K562 (cell line): ENCODE measurements at regions not wholly inside any gene's neighbourhood (a gene's known extent, or its start where the extent isn't known, plus 50 kb on each side); places are given as distances from the start of the nearest gene placed in this dataset.

Experiments used
- ATAC-seq: fragments of 200-7000 bp; cut with Tn5 transposase; 3 replicates; pipeline ENCODE4 v1.9.1; 2020; ENCODE audit warnings: moderate library complexity
- BruUV-seq: library from RNA; stranded (reverse); fragments of 400-500 nt; replicated peaks from 2 replicates; lab custom pipeline; 2021; lab: Mats Ljungman, UMichigan
- CTCF ChIA-PET: fragments of 300-600 bp; formaldehyde crosslinking; extraction: SDS; loops from one replicate; lab custom pipeline; 2021; ENCODE audit warnings: low intra/inter-chr PET ratio; lab: Yijun Ruan, JAX
- POLR2A ChIA-PET: fragments of 300-600, 350-650 bp; sonication (Branson Sonifier 250); formaldehyde crosslinking; extraction: SDS; loops from one replicate; lab custom pipeline; 2021; ENCODE audit warnings: antibody characterized with exemption, inconsistent platforms; lab: Yijun Ruan, JAX
- DNase-seq, 4 experiments: peaks; one replicate each; pipeline versions ENCODE4 v3.0.0 to v3.0.0-alpha.2; 2011 to 2018; ENCODE audit warnings: low spot score in 3 of 4, mixed read lengths in 3 of 4; ENCODE audit errors: extremely low read depth in 1 of 4
- FAIRE-seq: peaks from 2 replicates; lab custom pipeline; 2011; peaks lifted over from hg19 to GRCh38; lab: Jason Lieb, UNC
- H2AFZ ChIP-seq: 2 replicates; pipeline ENCODE4 v1.6.0; 2011; ENCODE audit warnings: low read depth, low read length, control low read depth, inconsistent platforms
- H3K27ac ChIP-seq: fragments of 200-600 bp; 3 replicates; pipeline ENCODE4 v1.8.0; 2011; ENCODE audit warnings: low read depth, mild to moderate bottlenecking, control low read depth, inconsistent platforms, low read length, moderate library complexity, mixed read lengths; ENCODE audit errors: extremely low read depth
- H3K27me3 ChIP-seq, 2 experiments: fragments of 300-600 bp in 1 of 2; 2 replicates in 1 of 2; 3 replicates in 1 of 2; pipeline versions ENCODE4 v1.6.0 to v1.8.0; 2011; ENCODE audit warnings: inconsistent platforms in 2 of 2, low read length in 2 of 2, mild to moderate bottlenecking in 1 of 2, mixed read lengths in 1 of 2, moderate library complexity in 1 of 2; ENCODE audit not compliant: control insufficient read depth in 2 of 2, insufficient read depth in 2 of 2
- H3K36me3 ChIP-seq: fragments of 300-600 bp; 3 replicates; pipeline ENCODE4 v1.8.0; 2011; ENCODE audit warnings: mild to moderate bottlenecking, low read length, inconsistent platforms; ENCODE audit not compliant: control insufficient read depth, insufficient read depth
- H3K4me1 ChIP-seq, 2 experiments: fragments of 200-600 bp in 1 of 2; replicated peaks in 1 of 2; 2 replicates in 1 of 2; 3 replicates in 1 of 2; pipeline versions ENCODE4 v1.5.1 to v1.8.0; 2011; ENCODE audit warnings: inconsistent platforms in 2 of 2, low read length in 2 of 2, mild to moderate bottlenecking in 1 of 2, mixed read lengths in 1 of 2, moderate library complexity in 1 of 2; ENCODE audit not compliant: control insufficient read depth in 2 of 2, insufficient read depth in 2 of 2
- H3K4me2 ChIP-seq: 2 replicates; pipeline ENCODE4 v1.6.1; 2011; ENCODE audit warnings: low read length, control low read depth, inconsistent platforms, mixed read lengths; ENCODE audit not compliant: insufficient read depth
- H3K4me3 ChIP-seq: fragments of 200-600 bp; sonication (generic), shearing (Covaris generic); 2 replicates; pipeline ENCODE4 v1.5.1; 2016; ENCODE audit warnings: control low read depth, inconsistent platforms
- H3K79me2 ChIP-seq: fragments of 200-600 bp; 3 replicates; pipeline ENCODE4 v1.8.0; 2011; ENCODE audit warnings: low read length, inconsistent platforms; ENCODE audit not compliant: control insufficient read depth, insufficient read depth
- H3K9ac ChIP-seq, 2 experiments: 2 replicates each; pipeline versions ENCODE4 v1.6.0 to v1.6.1; 2011; ENCODE audit warnings: low read depth in 2 of 2, low read length in 2 of 2, control low read depth in 1 of 2, inconsistent platforms in 1 of 2, mild to moderate bottlenecking in 1 of 2, mixed read lengths in 1 of 2; ENCODE audit not compliant: insufficient read depth in 1 of 2
- H3K9me1 ChIP-seq: one replicate; pipeline ENCODE4 v1.6.0; 2011; ENCODE audit warnings: inconsistent platforms, mild to moderate bottlenecking, low read length, moderate library complexity; ENCODE audit not compliant: control insufficient read depth, insufficient read depth
- H3K9me3 ChIP-seq: replicated peaks from 2 replicates; pipeline ENCODE4 v1.5.1; 2011; ENCODE audit warnings: low read depth, low read length, inconsistent platforms; ENCODE audit not compliant: control insufficient read depth, insufficient read depth
- H4K20me1 ChIP-seq: replicated peaks from 2 replicates; pipeline ENCODE4 v1.6.1; 2011; ENCODE audit warnings: low read length, inconsistent platforms, mixed read lengths; ENCODE audit not compliant: control insufficient read depth, insufficient read depth
- CBX2 ChIP-seq: fragments of 200-600 bp; sonication (generic); IDR thresholded peaks from one replicate; pipeline ENCODE4 v1.6.1; 2012; ENCODE audit warnings: mild to moderate bottlenecking, low read length, inconsistent platforms; ENCODE audit not compliant: insufficient read depth, poor library complexity, severe bottlenecking
- EGR1 ChIP-seq: fragments of 450-650 bp; conservative IDR thresholded peaks from 2 replicates; pipeline ENCODE4 v1.6.1; 2017; ENCODE audit warnings: mild to moderate bottlenecking
- ETV6 ChIP-seq, 3 experiments: fragments of 150-350 bp in 1 of 3; sonication (generic) in 1 of 3; formaldehyde crosslinking in 1 of 3; IDR thresholded peaks; 2 replicates each; pipeline versions ENCODE4 v1.6.1 to v1.8.0; 2014 to 2022; ENCODE audit warnings: borderline replicate concordance in 2 of 3, low read depth in 2 of 3, antibody characterized with exemption in 1 of 3, low read length in 1 of 3, mild to moderate bottlenecking in 1 of 3, missing genetic modification reagents in 1 of 3
- FOXA1 ChIP-seq: fragments of 450-650 bp; IDR thresholded peaks from 2 replicates; pipeline ENCODE4 v1.6.1; 2016; ENCODE audit warnings: mild to moderate bottlenecking, borderline replicate concordance
- GATAD2A ChIP-seq: fragments of 450-650 bp; IDR thresholded peaks from 2 replicates; pipeline ENCODE4 v1.6.1; 2017
- NR0B1 ChIP-seq: fragments of 450-650 bp; IDR thresholded peaks from one replicate; pipeline ENCODE4 v1.6.1; 2018; ENCODE audit warnings: mild to moderate bottlenecking, moderate library complexity; ENCODE audit not compliant: partially characterized antibody
- POLR3G ChIP-seq: IDR thresholded peaks from 2 replicates; pipeline ENCODE4 v1.6.1; 2011; ENCODE audit not compliant: insufficient read length, insufficient replicate concordance; ENCODE audit errors: extremely low read depth
- ZBTB49 ChIP-seq: sonication (generic); formaldehyde crosslinking; IDR thresholded peaks from 2 replicates; pipeline ENCODE4 v1.8.0; 2022; ENCODE audit warnings: missing genetic modification reagents, mild to moderate bottlenecking, borderline replicate concordance
- ZNF408 ChIP-seq: fragments of 250-450 bp; sonication (Bioruptor Pico); IDR thresholded peaks from 2 replicates; pipeline ENCODE4 v1.4.0; 2020; ENCODE audit warnings: low read depth, mild to moderate bottlenecking, moderate library complexity
- WGBS: fragments of 100-300 bp; shearing (Covaris generic); methylation state at CpG from one replicate; pipeline ENCODE4 v1.1.6; 2016; ENCODE audit warnings: low coverage, mixed read lengths; ENCODE audit not compliant: insufficient coverage; ENCODE audit errors: missing lambda C conversion rate; 5-methylcytosine and 5-hydroxymethylcytosine counted together
- in situ Hi-C: fragments of 300-500 bp; cut with MboI; formaldehyde crosslinking; loops from 4 replicates; pipeline ENCODE4 v1.15.0; 2018; ENCODE audit warnings: inconsistent platforms, mixed read lengths
- intact Hi-C: fragments of 100-400 bp; cut with micrococcal nuclease; formaldehyde crosslinking; loops from 2 replicates; pipeline ENCODE4 v1.14.2; 2022

GRCh38 chr11:103648670-103649400 is 387.6 kb upstream of the DDI1 start:
- TF ChIP-seq POLR3G, result no peak
- no peak for TF ChIP-seq GATAD2A
- no peak for TF ChIP-seq CBX2
- no peak for TF ChIP-seq EGR1
- TF ChIP-seq ZBTB49 (CRISPR knock-in tag), result no peak
- TF ChIP-seq ETV6 (IDR thresholded peaks at IDR 0.05; ENCODE audit: borderline replicate concordance in 1 of 2, low read depth in 2 of 2, low read length in 1 of 2), result no peak
- TF ChIP-seq ETV6 (CRISPR knock-in tag; IDR thresholded peaks at IDR 0.05; ENCODE audit: borderline replicate concordance), result no peak
- no peak for TF ChIP-seq ZNF408
- TF ChIP-seq NR0B1, result no peak
- no peak for TF ChIP-seq FOXA1
- no peak for DNase-seq
- WGBS, result 0% methylated on average over 1 of the region's 1 CpG
- no TSS peak for BruUV-seq
- Histone ChIP-seq H3K27ac (no peak overlapping the region), H3K9ac (no peak overlapping the region), H3K79me2 (no peaks in the 10 kb centered on the region), H3K4me2 (no peak overlapping the region), H3K4me1 (no peaks in the 10 kb centered on the region), H3K9me3 (no peaks in the 10 kb centered on the region), H4K20me1 (no peaks in the 10 kb centered on the region), H3K4me3 (no peak overlapping the region), H3K36me3 (no peaks in the 10 kb centered on the region), H3K27me3 (no peaks in the 10 kb centered on the region), H3K9me1 (no peaks in the 10 kb centered on the region), H2AFZ (no peak overlapping the region)
- FAIRE-seq, result no peak
- POLR2A ChIA-PET, result no interaction called here
- no peak for ATAC-seq
- CTCF ChIA-PET, result no interaction called here
- in situ Hi-C loops, result no loop called here
- intact Hi-C loops, result no loop called here
